ENCODE measurements at regions not wholly inside any gene's neighbourhood (a gene's known extent, or its start where the extent isn't known, plus 50 kb on each side); places are given as distances from the start of the nearest gene placed in this dataset.

DNA sequence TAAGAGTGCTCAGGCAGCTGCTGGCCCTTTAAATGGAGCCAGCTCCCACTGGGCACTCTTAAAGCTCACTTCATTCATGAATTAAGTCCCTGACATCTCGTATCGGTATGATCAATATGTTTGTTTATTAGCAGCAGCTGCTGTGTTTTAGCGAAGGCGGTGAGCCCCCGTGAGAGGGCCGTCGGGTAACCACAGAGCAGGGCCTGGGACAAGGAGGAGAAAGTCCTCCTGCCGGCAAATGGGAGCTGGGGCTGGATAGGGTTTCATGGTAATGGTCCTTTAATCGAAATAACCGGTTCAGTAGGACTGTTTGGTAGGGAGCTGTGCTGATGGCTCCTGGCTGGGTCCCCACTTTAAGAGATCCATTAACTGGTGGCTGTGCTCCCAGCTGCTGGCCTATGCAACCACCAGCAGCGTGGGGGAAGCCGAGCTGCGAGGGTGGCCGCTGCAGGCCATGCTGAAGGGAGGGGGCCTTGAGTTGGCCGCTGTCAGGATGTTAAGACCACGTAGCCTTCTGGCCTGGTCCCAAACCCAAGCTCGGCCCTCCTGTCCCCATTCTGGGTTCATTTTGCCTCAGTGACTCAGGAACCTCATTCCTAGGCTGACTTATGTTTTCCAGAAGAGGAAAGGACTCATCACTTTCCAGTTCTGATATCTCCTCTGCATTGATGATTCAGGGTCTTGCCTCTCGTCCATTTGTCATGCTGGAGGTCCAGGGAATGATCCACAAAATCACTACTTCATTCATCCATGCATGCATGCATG lies 67.6 kb upstream of the NTRK3 start:
- TF ChIP-seq, protein P1, sequence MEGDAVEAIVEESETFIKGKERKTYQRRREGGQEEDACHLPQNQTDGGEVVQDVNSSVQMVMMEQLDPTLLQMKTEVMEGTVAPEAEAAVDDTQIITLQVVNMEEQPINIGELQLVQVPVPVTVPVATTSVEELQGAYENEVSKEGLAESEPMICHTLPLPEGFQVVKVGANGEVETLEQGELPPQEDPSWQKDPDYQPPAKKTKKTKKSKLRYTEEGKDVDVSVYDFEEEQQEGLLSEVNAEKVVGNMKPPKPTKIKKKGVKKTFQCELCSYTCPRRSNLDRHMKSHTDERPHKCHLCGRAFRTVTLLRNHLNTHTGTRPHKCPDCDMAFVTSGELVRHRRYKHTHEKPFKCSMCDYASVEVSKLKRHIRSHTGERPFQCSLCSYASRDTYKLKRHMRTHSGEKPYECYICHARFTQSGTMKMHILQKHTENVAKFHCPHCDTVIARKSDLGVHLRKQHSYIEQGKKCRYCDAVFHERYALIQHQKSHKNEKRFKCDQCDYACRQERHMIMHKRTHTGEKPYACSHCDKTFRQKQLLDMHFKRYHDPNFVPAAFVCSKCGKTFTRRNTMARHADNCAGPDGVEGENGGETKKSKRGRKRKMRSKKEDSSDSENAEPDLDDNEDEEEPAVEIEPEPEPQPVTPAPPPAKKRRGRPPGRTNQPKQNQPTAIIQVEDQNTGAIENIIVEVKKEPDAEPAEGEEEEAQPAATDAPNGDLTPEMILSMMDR (IDR thresholded peaks at IDR 0.05) = no peak
- no peak for TF ChIP-seq EZH2 (IDR thresholded peaks at IDR 0.05)
- TF ChIP-seq EZH2phosphoT487 (IDR thresholded peaks at IDR 0.05) = no peak
